AG09319 (cell line): ENCODE measurements at regions not wholly inside any gene's neighbourhood (a gene's known extent, or its start where the extent isn't known, plus 50 kb on each side); places are given as distances from the start of the nearest gene placed in this dataset.

Experiments used
- DNase-seq: peaks from one replicate; pipeline ENCODE4 v3.0.0-alpha.2; 2010; ENCODE audit warnings: low read depth; ENCODE audit errors: extremely low read depth
- TF ChIP-seq, protein P1 (sequence below): IDR thresholded peaks from 2 replicates; pipeline ENCODE4 v1.5.1; 2011; ENCODE audit warnings: low read depth, mild to moderate bottlenecking, inconsistent platforms, low read length, moderate library complexity

DNA sequence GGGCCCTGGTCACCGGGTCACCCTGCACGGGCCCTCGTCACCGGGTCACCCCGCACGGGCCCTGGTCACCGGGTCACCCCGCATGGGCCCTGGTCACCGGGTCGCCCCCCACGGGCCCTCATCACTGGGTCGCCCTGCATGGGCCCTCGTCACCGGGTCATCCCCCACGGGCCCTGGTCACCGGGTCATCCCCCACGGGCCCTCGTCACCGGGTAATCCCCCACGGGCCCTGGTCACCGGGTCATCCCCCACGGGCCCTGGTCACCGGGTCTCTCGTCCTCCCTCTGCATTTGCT lies 77.6 kb downstream of the RIPK4 start:
- no peak for DNase-seq
- TF ChIP-seq, protein P1, sequence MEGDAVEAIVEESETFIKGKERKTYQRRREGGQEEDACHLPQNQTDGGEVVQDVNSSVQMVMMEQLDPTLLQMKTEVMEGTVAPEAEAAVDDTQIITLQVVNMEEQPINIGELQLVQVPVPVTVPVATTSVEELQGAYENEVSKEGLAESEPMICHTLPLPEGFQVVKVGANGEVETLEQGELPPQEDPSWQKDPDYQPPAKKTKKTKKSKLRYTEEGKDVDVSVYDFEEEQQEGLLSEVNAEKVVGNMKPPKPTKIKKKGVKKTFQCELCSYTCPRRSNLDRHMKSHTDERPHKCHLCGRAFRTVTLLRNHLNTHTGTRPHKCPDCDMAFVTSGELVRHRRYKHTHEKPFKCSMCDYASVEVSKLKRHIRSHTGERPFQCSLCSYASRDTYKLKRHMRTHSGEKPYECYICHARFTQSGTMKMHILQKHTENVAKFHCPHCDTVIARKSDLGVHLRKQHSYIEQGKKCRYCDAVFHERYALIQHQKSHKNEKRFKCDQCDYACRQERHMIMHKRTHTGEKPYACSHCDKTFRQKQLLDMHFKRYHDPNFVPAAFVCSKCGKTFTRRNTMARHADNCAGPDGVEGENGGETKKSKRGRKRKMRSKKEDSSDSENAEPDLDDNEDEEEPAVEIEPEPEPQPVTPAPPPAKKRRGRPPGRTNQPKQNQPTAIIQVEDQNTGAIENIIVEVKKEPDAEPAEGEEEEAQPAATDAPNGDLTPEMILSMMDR = no peak

DNA sequence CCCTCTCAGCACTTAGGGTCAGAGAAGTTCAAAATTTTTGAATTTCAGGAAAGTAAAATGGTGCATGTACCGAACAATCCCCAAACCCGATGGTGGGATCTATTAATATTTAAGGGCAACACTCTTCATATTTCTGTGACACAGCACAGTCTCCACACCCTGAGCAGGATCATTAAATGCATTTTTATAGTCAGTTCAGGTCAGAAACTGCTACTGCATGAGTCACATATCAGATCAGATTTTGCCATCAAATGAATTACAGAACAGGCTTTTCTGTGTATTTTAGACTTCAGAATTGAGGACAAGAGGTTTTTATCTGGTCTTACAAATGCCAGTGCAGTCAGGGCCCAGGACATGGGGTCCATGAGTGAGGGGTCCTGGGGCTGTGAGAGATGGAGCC lies 79.2 kb downstream of the RIPK4 start:
- DNase-seq = no peak
- TF ChIP-seq, protein P1 = no peak

DNA sequence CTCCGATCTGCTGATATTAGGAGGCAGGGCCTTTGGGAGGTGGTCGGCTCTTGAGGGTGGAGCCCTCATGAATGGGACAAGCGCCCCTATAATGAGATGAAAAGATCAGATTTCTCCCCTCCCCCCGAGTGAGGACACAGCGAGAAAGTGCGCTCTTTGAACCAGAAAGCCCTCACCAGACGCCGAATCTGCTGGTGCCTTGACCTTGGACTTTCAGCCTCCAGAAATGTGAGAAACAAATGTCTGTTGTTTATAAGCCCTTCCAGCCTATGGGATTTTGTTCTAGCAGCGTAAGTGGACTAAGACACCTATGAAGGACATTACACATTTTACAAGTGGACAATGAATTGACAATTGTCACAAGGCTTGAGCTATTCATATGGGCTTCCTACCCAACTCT lies 80.2 kb downstream of the RIPK4 start:
- DNase-seq = no peak
- TF ChIP-seq, protein P1 = no peak

DNA sequence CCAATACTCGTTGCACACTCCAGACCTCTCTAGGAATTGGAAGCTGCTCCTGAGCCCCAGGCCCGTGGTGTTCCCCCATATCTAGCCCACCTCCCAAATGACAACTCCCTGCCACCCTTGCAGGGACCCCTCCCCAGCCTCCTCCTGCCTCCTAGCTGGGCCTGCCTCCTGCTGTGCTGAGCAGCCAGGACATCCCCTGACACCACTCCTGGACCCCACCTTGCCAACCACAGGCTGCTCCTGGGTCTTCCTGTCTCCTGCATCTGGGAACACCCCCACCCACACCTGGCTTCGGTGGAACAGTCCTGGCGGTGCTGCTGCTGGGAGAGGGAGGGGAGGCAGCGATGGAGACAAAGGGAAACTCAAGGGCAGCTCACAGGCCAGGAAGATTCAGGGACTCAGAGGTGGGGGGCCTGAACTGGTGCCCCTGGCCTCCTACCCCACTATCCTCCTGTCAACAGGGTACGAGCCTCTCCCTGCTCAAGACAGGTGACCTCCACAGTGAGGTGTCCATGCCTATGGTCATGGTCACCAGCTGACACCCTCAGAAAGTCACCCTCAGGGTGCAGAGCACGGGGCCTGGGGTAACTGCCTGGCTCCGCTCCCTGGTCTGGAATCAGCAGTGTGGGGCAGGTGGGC lies 81.2 kb downstream of the RIPK4 start:
- TF ChIP-seq, protein P1 = no peak
- DNase-seq = no peak

DNA sequence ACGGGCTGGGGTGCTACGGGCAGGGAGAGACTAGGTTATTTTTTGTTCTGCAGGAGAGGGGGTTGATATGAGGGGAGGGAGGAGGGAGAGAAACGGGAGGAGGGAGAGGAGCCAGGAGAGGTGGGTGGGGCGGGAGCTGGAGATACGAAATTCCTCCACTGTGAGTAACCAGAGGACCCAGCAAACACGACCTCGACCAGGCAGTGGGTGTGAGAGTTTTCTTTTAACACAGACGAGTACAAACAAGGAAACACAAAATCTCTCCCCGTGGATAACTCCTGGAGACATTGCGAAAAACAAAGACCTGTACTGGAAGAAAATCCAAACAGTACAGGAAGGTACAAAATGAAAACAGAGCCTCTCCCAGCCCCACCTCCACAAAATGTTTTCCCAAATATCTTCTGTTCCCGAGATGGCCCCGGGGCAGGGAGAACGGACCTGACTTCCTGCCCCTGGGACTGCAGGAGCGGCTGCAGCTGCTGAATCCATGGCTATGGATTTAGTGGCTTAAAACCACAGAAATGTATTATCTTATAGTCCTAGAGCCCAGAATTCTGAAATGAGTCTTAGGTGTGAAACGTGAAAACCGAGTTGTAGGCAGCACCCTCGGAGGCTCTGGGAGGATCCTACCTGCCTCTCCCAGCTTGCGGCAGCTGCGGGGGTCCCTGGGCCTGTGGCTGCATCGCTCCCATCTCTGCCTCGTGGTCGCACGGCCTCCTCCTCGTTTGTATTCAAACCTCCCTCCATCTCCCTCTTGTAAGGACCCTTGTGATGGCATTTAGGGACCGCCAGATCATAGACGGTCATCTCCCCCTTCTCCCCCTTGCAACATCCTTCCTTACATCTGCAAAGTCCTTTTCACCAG lies 82.2 kb downstream of the RIPK4 start:
- DNase-seq = peak; percentile 15
- TF ChIP-seq, protein P1 = no peak

DNA sequence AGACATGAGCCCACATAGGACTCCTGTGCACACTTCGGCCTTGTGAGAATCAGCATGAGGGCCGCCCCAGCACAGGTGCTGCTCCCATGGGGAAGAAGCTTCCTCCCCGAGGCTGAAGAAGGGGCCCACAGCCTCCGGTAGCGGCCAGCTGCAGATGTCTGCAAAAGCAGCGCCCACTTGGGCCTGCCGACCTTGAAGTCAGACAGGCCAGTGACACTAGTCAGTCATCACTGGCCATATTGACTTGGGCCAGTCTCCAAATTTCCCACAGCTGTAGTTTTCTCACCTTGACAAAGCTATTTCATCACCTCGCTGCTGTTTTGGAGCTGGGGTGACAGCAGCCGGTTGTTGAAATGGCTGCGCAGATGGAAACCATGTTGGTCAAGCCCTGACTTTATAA lies 83.0 kb downstream of the RIPK4 start:
- TF ChIP-seq, protein P1 = no peak
- DNase-seq = no peak

DNA sequence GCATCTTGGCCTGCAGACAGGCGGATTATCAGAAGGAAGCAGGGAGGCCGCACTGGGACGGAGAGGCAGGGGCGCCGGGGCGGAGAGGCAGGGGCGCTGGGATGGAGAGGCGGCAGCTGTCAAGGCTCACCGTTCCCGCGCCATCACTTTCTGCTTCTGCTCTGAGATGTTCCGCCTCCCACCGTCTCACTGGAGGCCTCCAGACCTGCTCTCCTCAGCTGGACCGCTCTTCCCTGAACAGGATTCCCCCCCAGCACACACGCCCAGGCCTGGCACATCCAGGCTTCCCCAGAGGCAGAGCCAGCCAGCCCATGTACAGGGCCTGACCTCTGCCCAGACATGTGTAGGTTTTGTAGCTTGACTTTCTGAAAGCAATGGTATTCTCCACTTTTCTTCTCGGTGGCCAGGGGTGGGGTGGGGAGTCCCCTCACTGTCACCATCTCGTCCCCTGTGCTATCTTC lies 84.1 kb downstream of the RIPK4 start:
- DNase-seq = no peak
- TF ChIP-seq, protein P1 = no peak
